Activated T-helper 9 cell treated with anti-CD3 and anti-CD28 coated beads, Interleukin-2, amount 50 U/mL, for 16 hours (primary cell): ENCODE measurements at regions not wholly inside any gene's neighbourhood (a gene's known extent, or its start where the extent isn't known, plus 50 kb on each side); places are given as distances from the start of the nearest gene placed in this dataset.

Source experiments
- DNase-seq: peaks from one replicate; pipeline ENCODE4 v3.0.0-alpha.2; 2020; ENCODE audit warnings: low read depth

DNA sequence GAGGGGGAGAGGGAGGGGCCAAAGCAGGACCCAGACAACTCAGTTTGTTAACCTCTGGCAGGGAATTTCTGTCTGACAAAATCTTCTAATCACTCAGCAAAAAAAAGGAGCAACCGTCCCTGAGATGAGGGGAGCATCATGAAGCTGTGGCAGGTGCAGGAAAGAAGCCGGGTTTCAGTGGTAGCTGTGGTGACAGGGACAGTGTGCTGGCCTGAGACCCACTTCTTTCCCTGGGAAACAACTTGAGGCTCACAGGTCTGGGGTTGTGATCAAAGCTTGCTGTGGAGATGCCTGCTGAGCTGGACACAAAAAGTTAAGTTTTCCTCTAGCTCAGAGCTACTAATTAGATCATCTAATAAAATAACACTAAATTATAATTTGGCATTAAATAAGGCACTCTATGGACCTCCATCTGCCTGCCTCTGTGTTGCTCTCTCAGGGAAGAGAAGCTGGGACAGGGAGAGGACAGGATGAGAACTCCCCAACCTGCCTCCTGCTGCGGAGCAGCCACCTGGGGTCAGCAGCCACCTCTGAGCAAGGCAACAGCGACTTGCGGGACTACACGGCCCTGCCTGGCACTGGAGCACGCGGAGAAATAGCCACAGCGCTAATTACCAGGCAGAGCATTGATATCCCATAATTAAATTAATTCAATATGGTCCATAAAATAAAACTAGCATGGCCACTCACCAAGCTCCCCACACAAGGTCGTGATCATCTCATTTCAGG is 104.6 kb upstream of the TEX51 start:
- DNase-seq = no peak

DNA sequence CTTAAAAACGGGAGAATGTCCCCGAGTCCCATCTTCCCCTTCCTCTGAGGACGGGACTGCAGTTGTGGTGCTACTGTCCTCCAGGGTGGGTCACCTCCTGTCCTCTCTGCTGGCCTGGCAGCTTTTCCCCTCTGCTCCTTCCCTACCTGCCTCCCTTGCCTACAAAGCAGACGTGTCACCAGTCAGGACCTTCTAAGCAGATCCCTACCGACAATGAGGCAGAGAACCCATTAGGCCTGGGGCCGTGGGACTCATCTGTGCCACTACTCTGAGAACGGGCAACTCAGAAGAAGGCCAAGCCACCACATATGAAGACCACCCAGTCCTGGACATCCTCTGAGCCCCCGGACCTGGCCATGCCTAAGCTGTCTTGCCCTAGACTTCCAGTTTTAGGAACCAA is 103.0 kb upstream of the TEX51 start:
- no peak for DNase-seq

DNA sequence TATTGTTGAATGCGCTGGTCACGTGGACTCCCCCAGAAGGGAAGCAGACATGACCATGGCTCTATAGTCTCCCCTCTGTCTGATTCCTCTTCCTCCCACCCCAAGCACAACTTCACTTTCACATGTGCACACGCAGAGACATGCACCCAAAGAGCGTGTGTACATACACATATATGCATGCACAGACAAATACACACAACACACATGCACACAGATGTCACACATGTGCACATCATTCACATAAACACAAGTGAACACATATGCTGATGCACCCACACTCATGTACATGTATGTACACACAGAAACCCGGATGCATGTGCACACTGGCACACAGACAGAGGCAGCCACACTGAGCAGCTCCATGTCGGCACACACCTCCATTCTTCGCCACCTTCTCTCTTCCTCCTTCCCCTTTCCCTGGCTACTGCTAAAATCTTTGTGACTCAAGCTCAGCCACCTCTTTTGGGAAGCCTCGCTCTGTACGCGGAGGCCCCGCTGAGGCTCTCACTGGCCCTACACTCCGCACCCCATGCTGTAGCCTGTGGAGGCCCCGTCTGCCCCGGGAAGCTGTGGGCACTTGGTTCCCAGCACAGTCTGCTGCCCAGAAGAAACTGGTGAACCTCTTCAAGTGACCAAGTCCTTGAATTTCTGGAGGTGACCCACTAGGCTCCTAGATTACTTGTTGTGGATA is 101.6 kb upstream of the TEX51 start:
- no peak for DNase-seq

DNA sequence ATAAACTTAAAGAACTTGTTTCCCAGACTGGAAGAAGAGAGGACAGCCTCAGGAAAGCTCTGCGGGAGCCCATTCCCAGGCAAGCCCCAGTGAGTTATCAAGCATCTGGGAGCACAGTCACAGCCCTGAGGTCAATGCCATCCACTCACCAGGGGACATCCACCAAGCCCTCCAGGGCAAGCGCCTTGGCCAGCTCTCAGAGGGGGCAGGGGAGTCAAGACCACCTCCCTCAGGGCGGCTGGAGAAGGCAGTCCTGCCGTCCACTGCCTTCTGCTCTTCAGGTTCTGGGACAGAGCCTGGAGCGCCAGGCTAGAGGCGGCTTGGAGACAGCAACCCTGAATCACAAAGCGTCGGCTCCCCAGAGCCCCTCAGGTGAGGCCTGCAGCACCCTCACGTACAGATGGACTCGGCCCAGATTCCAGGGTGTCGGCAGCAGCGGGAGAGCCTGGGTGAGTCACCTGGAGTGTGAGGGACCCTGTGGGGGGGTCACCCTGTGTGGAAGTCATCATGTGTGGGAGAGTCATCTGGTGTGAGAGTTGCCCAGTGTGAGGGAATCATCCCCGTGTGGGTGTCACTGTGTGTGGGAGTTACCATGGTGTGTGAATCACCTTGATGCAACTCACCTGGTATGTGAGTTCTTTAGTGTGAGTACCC is 100.9 kb upstream of the TEX51 start:
- DNase-seq = no peak

DNA sequence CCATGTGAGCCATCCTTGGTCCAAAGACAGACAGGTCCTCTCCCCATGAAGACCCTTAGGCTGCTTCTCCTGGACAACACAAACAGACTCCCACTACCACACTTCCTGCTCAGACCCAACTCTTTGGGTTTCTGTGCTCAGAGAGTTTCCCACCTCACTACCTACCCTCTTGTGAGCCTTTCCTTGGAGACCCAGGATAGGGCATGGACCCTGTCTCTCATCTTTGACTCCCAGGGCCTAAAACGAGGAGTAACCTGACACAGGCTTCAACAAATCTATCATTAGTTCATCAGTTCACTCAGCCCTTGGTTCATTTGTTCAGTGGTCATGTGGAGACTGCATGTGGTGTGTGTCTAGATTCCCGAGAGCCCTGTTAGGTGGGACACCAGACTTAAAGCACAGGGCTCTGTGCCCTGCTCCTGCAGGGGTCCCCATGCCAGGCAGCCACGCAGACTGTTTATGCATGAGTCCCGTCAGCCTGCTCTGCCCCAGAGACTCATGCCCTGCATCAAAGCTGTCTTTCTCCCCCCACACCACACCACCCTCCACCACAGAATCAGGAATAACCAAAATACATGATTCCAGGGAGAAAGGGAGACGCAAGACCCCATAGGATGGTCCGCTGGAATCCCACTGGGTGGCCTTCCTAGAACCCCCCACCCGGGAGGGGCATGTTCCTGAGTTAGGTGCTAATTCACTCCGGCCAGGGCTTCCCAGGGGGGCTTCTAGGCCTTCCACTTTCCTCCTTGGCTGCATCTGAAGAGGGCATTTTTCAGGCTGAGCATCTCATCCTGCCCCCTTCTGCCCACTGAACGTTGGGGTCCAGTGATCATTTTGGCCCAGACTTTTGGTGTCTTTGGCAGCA is 100.2 kb upstream of the TEX51 start:
- DNase-seq = no peak

DNA sequence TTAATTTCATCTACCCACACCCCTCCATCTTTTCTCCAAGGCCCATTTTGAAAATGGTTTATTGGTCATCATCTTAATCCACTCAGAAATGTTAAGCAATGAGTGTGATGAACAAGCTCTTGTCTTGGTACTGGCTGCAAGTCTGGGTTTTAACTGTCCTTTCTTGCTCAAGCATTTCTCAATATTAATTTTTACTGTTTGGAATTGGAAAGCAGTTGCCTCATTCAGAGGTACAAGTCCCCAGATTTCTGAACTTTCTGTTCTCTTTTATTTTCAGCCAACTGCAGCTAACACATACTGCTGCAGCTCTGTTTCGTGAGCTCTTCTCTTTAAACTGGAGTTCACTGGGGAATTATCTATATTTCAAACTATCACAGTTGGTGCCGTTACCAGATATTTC is 99.4 kb upstream of the TEX51 start:
- DNase-seq = no peak

DNA sequence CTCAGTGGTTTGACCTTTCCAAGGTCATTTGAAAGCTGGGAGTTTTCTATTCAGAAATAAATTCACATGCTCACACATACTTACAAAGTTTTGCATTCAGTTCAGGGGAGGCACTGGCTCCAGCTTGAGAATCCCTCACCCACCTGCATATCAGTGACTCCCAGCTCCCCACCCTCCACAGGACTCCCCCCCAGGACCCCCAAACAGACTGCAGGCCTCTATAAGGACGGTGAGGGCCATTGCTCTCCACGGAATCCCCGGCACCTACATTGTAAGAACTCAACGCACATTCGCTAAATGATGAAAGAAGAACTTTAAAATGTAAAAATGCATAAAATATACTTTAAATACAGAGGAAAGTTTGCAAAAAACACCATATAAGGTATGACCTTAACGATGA is 97.2 kb upstream of the TEX51 start:
- no peak for DNase-seq

DNA sequence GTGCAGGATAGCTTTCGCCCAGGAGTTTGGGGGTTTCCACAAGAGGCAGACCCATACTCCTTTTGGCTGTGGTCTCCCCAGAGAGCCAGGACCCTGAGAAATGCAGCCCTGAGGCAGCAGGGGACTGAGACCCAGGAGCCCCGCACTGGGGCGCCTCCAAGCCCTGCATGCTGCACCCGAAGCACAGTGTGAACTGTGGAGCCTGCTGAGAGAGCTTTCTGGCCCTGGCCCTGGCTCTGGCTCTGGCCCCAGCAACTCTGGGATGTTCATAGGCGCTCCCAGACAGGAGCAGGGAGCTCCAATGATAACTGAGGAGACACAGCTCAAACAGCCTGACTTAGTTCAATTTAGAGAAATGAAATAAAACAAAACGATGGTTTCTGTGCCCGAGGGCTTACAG is 96.4 kb upstream of the TEX51 start:
- DNase-seq = no peak

DNA sequence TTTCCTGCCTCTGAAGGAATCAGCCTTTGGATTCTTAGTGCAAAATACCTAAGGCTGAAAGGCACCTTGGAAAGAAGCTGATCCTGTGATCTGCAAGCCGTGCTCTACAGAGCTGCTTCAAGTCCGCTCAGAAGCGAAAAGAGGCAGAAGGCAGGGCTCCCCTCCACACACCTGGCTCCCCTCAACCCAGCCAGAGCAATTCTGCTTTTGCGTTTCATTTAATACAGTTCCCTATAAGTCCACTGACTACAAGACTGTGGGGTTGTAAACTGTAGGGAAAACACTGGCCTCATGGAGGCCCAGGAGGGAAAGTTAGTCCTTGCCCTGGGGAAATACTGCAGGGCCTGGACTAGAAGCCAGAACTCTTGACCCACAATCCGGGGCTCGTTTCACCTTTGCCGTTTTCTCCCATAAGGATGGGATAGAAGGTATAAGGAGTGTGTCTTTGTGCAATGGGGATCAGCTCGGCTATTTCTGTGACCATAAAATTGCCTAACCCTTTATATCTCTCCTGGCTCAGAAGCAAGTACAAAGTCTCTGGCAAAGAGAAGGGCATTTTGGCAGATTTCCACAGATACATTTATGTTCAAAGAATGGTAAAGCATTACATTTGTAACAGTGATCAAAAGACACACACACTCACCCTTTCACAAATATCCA is 95.8 kb upstream of the TEX51 start:
- DNase-seq = no peak

DNA sequence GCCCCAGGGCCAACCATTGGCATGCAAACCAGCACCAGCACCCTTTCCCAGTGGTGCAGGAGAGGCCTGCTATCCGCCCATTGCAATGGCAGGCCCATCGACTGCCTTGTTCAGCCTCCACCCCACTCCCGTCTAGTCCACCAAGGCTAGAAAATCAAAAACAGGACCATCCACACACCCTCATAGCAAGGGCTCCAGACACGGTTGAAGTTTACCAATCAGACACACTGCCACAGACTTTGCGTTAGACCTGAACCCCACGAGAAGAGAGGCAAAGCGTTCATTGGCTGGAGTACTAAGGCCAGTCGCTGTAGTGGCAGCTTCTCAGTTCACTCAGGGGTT is 95.3 kb upstream of the TEX51 start:
- DNase-seq = no peak

DNA sequence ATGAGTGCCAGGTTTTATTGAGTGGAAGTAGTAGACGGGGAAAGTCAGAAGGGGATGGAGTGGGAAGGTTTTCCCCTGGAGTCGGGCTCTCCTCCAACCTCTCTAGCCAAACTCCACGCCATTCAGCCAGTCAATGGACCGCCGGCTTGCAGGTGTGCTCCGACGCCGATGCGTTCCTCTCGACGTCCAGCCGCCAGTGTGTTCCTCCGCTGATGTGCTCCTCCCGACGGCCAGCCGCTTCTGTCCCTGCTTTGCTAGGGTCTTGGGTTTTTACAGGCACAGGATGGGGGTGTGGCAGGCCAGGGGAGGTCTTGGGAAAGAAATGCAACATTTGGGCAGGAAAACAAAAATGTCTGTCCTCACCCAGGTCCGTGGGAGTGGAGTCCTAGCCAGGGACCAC is 94.3 kb upstream of the TEX51 start:
- DNase-seq = no peak

DNA sequence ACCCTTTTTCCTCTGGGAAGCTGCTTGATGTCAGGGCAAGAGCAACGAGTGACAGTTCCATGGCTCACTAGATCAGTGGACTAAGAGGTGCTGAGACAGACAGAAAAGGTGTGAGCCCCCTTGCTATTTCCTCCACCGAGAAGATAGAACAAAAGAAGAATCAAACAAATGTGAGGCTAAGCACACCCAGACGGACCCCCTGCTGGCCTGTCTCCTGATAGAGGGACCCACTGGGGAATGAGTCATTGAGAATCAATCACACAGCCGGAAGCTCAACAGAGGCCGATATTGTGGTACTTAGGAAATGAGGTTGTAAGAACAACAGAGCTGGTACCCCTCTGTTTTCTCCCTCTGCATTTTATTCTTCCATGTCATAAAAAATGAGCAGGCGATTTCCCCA is 89.8 kb upstream of the TEX51 start:
- DNase-seq = no peak

DNA sequence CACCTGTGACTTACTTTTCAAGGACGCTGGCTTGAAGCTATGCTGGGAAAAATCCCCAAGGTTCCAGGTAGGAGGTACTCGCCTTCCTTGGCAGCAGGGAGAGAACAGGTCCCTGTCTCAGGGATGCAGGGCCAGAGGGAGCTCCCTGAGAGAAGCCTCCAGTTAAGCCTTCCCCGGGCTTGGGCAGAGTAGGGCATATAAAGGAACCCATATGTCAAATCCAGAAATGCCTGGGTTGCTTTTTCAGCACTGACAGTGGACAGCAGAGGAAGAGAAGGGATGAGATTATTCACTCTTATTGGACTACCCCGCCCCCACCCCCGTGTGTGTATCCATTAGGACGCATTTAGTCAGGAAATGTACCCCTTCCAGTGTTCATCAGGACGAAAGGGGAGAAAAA is 89.3 kb upstream of the TEX51 start:
- no peak for DNase-seq

DNA sequence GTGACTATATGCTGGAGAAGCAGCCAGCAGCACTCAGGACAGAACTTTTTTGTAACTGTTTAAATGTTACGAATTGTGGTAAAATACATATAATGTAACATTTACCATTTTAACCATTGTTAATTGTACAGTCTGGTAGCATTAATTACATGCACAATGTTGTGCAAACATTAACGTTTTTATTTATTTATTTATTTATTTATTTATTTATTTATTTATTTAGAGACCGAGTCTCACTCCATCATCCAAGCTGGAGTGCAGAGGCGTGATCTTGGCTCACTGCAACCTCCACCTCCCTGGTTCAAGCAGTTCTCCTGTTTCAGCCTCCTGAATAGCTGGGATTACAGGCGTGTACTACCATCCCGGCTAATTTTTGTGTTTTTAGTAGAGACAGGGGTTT is 88.7 kb upstream of the TEX51 start:
- no peak for DNase-seq

DNA sequence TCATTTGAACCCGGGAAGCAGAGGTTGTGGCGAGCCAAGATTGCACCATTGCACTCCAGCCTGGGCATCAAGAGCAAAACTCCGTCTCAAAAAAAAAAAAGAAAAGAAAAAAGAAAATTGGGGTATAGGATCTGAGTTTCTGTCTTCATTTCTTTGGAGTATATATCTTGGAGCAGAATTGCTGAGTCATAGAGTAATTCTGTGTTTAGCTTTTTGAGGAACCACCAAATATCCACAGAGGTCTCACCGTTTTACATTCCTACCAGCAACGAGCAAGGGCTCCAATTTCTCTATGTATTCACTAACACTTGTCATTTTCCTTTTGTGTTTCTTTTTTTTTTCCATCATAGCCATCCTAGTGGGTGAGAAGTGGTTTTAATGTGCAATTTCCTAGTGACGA is 87.6 kb upstream of the TEX51 start:
- no peak for DNase-seq

DNA sequence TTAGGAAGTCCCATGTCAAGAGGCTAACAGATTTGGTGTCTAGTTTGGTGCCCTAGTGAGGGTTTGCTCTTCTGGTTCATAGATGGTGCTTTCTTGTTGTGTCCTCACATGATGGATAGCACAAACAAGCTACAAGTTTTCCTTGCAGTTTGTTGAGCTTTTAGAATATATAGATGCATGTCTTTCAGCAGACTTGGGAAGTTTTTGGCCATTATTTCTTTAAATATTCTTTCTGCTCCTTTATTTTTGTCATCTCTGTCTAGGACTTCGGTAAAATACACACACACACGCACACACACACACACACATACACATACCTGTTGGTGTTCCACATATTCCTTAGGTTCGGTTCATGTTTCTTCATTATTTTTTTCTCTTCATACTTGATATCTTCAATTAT is 81.5 kb upstream of the TEX51 start:
- no peak for DNase-seq

DNA sequence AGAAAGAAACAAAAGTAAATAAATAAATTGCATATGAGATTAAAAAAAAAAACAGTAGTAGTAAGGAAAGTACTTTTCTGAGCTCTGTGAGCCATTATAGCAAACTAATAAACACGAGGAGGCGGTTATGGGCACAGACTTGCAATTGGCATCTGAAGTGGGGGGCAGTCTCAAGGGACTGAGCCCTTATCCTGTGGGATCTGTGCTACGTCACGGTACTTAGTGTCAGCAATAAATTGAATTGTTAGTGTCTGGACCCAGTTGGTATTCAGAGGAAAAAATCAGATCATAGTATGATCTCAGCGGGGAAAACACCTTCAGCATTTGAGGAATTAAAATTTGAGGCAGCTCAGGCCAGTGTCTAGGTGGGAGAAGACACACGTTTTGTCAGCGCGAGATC is 76.6 kb upstream of the TEX51 start:
- DNase-seq = no peak

DNA sequence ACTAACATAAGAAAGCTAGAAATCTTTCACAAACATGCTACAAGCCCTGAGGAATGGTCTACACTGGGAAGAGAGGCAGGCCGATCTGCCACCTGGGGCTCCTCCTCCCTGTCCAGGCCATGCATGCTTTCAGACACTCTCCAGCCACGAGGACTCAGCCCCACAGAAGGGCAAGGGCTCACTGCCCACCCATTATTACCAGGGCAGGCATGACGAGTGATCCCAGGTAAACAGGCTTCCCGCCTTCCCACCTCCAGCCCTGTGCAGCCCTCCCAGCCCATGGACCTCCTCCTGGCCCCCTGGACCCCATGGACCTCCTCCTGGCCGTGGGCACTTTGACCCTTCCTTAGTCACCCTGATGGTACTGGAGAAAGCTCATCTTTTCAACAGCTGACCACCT is 75.8 kb upstream of the TEX51 start:
- DNase-seq = no peak

DNA sequence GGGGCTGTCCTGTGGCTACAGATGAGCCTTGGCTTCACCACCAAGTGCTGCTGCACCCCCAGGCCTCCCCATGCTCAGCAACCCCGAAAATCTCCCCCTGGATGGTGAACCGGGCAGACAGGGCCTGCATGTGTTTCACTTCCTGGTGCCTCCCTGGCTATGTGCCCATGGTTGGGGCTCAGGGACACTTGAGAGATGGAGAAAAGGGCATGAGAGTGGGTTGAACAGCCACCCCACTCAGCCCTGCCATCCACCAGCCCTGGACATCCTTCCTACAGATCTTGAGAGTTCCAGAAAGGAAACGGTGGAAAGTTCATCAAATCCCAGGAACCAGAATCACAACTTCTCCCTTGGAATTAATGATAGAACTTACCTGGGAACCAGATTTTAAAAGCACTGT is 74.7 kb upstream of the TEX51 start:
- no peak for DNase-seq

DNA sequence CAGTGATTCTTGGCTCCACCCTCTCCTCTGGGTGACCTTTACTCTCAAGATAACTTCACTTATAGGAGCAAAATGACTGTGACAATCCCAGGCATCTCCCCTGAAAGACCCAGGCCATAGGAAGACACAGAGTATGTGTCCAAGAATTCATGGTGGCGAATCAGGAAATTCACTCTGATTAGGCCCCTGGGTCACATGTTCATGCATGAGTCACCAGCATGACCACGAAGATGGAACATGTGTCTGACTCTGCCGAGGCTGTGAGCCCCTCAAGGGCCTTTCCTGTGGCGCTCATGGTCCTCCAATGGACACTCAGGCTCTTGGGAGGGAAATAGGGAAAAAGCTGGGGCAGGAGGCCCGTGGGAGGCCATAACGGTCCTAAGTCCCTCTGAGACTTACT is 74.0 kb upstream of the TEX51 start:
- DNase-seq = no peak

DNA sequence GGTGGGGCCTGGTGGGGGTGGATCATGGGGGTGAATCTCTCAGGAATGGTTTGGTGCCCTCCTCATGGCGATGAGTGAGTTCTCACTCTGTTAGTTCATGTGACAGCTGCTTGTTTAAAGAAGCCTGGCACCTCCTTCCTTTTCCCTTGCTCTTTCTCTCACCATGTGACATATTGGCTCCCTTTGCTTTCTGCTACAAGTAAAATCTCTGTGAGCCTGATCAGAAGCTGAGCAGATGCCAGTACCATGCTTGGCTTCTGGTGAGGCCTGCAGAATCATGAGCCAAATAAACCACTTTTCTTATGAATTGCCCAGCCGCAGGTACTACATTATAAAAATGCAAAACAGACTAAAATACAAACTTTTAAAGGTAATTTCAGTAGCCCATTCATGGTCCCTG is 73.4 kb upstream of the TEX51 start:
- DNase-seq = no peak

DNA sequence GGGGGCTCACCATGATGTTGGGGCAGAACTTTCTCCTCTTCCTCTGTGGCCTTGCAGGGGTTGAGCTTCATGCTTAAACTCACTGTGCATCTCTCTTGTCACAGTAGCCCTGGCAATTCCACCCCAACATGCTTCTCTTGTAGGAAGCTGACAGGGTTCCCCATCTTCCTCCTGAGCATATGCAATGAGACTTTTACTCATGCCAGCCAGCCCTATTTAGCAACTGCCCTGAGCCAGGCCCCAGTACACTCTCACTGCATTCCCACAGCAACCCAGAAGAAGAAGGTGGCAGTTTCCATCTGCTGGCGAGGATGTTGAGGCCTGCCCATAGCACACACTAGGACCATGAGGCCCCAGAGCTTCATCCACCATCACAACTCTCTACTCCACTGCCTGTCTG is 72.2 kb upstream of the TEX51 start:
- DNase-seq = no peak
